GM13976 (cell line): ENCODE measurements at regions not wholly inside any gene's neighbourhood (a gene's known extent, or its start where the extent isn't known, plus 50 kb on each side); places are given as distances from the start of the nearest gene placed in this dataset.

Experiments used
- DNase-seq: peaks from one replicate; pipeline ENCODE4 v3.0.0; 2012; ENCODE audit warnings: low spot score
- CTCF ChIP-seq: IDR thresholded peaks from 2 replicates; pipeline ENCODE4 v1.5.1; 2012; ENCODE audit warnings: borderline replicate concordance, mild to moderate bottlenecking; ENCODE audit not compliant: insufficient read depth; ENCODE audit errors: extremely low read depth, missing control alignments, control extremely low read depth
- in situ Hi-C: fragments of 300-500 bp; cut with MboI; formaldehyde crosslinking; loops from one replicate; pipeline ENCODE4 v1.12.0; 2022; ENCODE audit warnings: low sequenced_read_pairs, mixed read lengths, inconsistent platforms; ENCODE audit not compliant: unreplicated experiment

GRCh38 chr5:77849308-77849900 lies 73.3 kb upstream of the TBCA start:
- TF ChIP-seq CTCF, result no peak
- in situ Hi-C loops, result no loop called here
- no peak for DNase-seq

GRCh38 chr5:77847814-77848290 lies 71.7 kb upstream of the TBCA start:
- no peak for TF ChIP-seq CTCF
- in situ Hi-C loops, result no loop called here
- no peak for DNase-seq

- no peak for DNase-seq
- TF ChIP-seq CTCF, result no peak
- in situ Hi-C loops, result no loop called here
These were observed 71.0 kb upstream of the TBCA start for GRCh38 chr5:77847129-77847460.

GRCh38 chr5:77846422-77847128 lies 70.4 kb upstream of the TBCA start:
- DNase-seq, result no peak
- in situ Hi-C loops, result no loop called here
- no peak for TF ChIP-seq CTCF

- no peak for DNase-seq
- in situ Hi-C loops, result no loop called here
- TF ChIP-seq CTCF, result no peak
These were observed 69.1 kb upstream of the TBCA start for GRCh38 chr5:77845324-77845646.

- in situ Hi-C loops, result no loop called here
- peak; percentile 57 for DNase-seq
- no peak for TF ChIP-seq CTCF
These were observed 68.6 kb upstream of the TBCA start for GRCh38 chr5:77844623-77845323.
